Neural cell (in vitro differentiated cells): ENCODE measurements at regions not wholly inside any gene's neighbourhood (a gene's known extent, or its start where the extent isn't known, plus 50 kb on each side); places are given as distances from the start of the nearest gene placed in this dataset.
"Not testable (repeated sequence)": the region's sequence is repeated elsewhere in the genome, so short reads cannot be mapped to it uniquely, and the experiment has no call there.

Source experiments
- H2AFZ ChIP-seq: fragments of 200-600, 300-800 bp; sonication (generic), shearing (Covaris generic); 2 replicates; pipeline ENCODE4 v1.6.0; 2014; ENCODE audit warnings: low read depth, mild to moderate bottlenecking, antibody characterized with exemption, low read length, moderate library complexity
- H3F3A ChIP-seq: fragments of 200-600 bp; shearing (Covaris generic); 2 replicates; pipeline ENCODE4 v1.6.1; 2016; ENCODE audit warnings: mild to moderate bottlenecking, moderate library complexity, mixed read lengths, antibody characterized with exemption, low read length; ENCODE audit not compliant: insufficient read depth, poor library complexity, severe bottlenecking
- H3K27ac ChIP-seq: fragments of 200-600, 300-800 bp; sonication (generic), shearing (Covaris generic); 2 replicates; pipeline ENCODE4 v1.5.1; 2014; ENCODE audit warnings: mild to moderate bottlenecking, low read length, moderate library complexity
- H3K27me3 ChIP-seq: fragments of 300-800, 200-600 bp; sonication (generic), shearing (Covaris generic); 2 replicates; pipeline ENCODE4 v1.6.0; 2014; ENCODE audit warnings: mild to moderate bottlenecking, low read depth, low read length, moderate library complexity; ENCODE audit not compliant: insufficient read depth
- H3K36me3 ChIP-seq: fragments of 300-800, 200-600 bp; sonication (generic), shearing (Covaris generic); 2 replicates; pipeline ENCODE4 v1.5.1; 2014; ENCODE audit warnings: mild to moderate bottlenecking, antibody characterized with exemption, low read length, moderate library complexity; ENCODE audit not compliant: insufficient read depth
- H3K4me2 ChIP-seq: fragments of 300-800, 200-600 bp; sonication (generic), shearing (Covaris generic); 2 replicates; pipeline ENCODE4 v1.6.0; 2014; ENCODE audit warnings: mild to moderate bottlenecking, low read length
- H3K4me3 ChIP-seq: fragments of 300-800, 200-600 bp; sonication (generic), shearing (Covaris generic); 2 replicates; pipeline ENCODE4 v1.5.1; 2014; ENCODE audit warnings: mild to moderate bottlenecking, low read length, moderate library complexity
- H3K79me2 ChIP-seq: fragments of 200-600 bp; shearing (Covaris generic); replicated peaks from 2 replicates; pipeline ENCODE4 v1.6.0; 2014; ENCODE audit warnings: mild to moderate bottlenecking, low read length, moderate library complexity; ENCODE audit not compliant: insufficient read depth
- H3K9ac ChIP-seq: fragments of 300-800, 200-600 bp; sonication (generic), shearing (Covaris generic); 2 replicates; pipeline ENCODE4 v1.6.1; 2016; ENCODE audit warnings: mild to moderate bottlenecking, low read length, mixed read lengths
- H3K9me2 ChIP-seq: fragments of 200-600 bp; shearing (Covaris generic); 2 replicates; pipeline ENCODE4 v1.6.1; 2016; ENCODE audit warnings: mild to moderate bottlenecking, low read length, mixed read lengths; ENCODE audit not compliant: insufficient read depth
- H3K9me3 ChIP-seq: fragments of 200-600, 300-800 bp; sonication (generic), shearing (Covaris generic); 2 replicates; pipeline ENCODE4 v1.6.1; 2016; ENCODE audit warnings: mild to moderate bottlenecking, mixed run types, low read length, moderate library complexity, mixed read lengths
- H4K20me1 ChIP-seq: fragments of 200-600 bp; shearing (Covaris generic); 2 replicates; pipeline ENCODE4 v1.6.1; 2016; ENCODE audit warnings: mild to moderate bottlenecking, mixed run types; ENCODE audit not compliant: insufficient read depth
- CTCF ChIP-seq: fragments of 450-650 bp; IDR thresholded peaks from 2 replicates; pipeline ENCODE4 v1.5.1; 2014; ENCODE audit warnings: antibody characterized with exemption, mild to moderate bottlenecking, moderate library complexity; ENCODE audit not compliant: poor library complexity, severe bottlenecking
- EP300 ChIP-seq: fragments of 450-650 bp; conservative IDR thresholded peaks from 2 replicates; pipeline ENCODE4 v1.6.1; 2014; ENCODE audit warnings: antibody characterized with exemption, mild to moderate bottlenecking, moderate library complexity; ENCODE audit not compliant: poor library complexity, severe bottlenecking
- EZH2 ChIP-seq: fragments of 200-600, 300-800 bp; shearing (Covaris generic), sonication (generic); IDR thresholded peaks from 2 replicates; pipeline ENCODE4 v1.6.1; 2014; ENCODE audit warnings: antibody characterized with exemption, low read length, borderline replicate concordance, mild to moderate bottlenecking; ENCODE audit not compliant: insufficient read depth, poor library complexity, severe bottlenecking
- MXI1 ChIP-seq: fragments of 450-650 bp; conservative IDR thresholded peaks from 2 replicates; pipeline ENCODE4 v1.6.1; 2014; ENCODE audit warnings: antibody characterized with exemption, mild to moderate bottlenecking; ENCODE audit not compliant: poor library complexity, severe bottlenecking
- POLR2AphosphoS5 ChIP-seq: IDR thresholded peaks from 2 replicates; pipeline ENCODE4 v1.6.1; 2012
- RAD21 ChIP-seq: fragments of 450-650 bp; conservative IDR thresholded peaks from 2 replicates; pipeline ENCODE4 v1.6.1; 2014; ENCODE audit warnings: antibody characterized with exemption, mild to moderate bottlenecking, moderate library complexity
- REST ChIP-seq: IDR thresholded peaks from 2 replicates; pipeline ENCODE4 v1.6.1; 2012; ENCODE audit warnings: borderline replicate concordance
- SMC3 ChIP-seq: fragments of 450-650 bp; conservative IDR thresholded peaks from 2 replicates; pipeline ENCODE4 v1.6.1; 2014; ENCODE audit warnings: antibody characterized with exemption, mild to moderate bottlenecking, moderate library complexity; ENCODE audit not compliant: poor library complexity
- TAF1 ChIP-seq: IDR thresholded peaks from 2 replicates; pipeline ENCODE4 v1.6.1; 2012; ENCODE audit warnings: low read depth

- Histone ChIP-seq H3F3A (peaks cover 5% of the 10 kb centered on the region), H4K20me1 (no peaks in the 10 kb centered on the region), H3K27me3 (no peaks in the 10 kb centered on the region), H2AFZ (no peak overlapping the region), H3K36me3 (no peaks in the 10 kb centered on the region), H3K9me3 (peaks cover under 1% of the 10 kb centered on the region), H3K4me2 (peak overlapping the region; percentile 52), H3K9ac (peak overlapping the region; percentile 61), H3K9me2 (no peaks in the 10 kb centered on the region), H3K4me3 (peak overlapping the region; percentile 55), H3K27ac (peak overlapping the region; percentile 93), H3K79me2 (no peaks in the 10 kb centered on the region)
- TF ChIP-seq CTCF (no peak), POLR2AphosphoS5 (peak; percentile 63), EZH2 (no peak), EP300 (no peak), SMC3 (no peak)
These were observed 98.1 kb downstream of the RTP5 start for GRCh38 chr2:241967467-241968144.

GRCh38 chr2:241968417-241968816 is 98.9 kb downstream of the RTP5 start:
- Histone ChIP-seq H3K9me2 (no peaks in the 10 kb centered on the region), H3K79me2 (no peaks in the 10 kb centered on the region), H3K4me2 (peak overlapping the region; percentile 52), H3F3A (peaks cover 5% of the 10 kb centered on the region), H3K27ac (peak overlapping the region; percentile 93), H3K9ac (peak overlapping the region; percentile 61), H4K20me1 (no peaks in the 10 kb centered on the region), H3K9me3 (peaks cover 5% of the 10 kb centered on the region), H2AFZ (no peak overlapping the region), H3K36me3 (no peaks in the 10 kb centered on the region), H3K27me3 (no peaks in the 10 kb centered on the region), H3K4me3 (peak overlapping the region; percentile 55)
- TF ChIP-seq REST = peak; percentile 88
- peak; percentile 74 for TF ChIP-seq EP300
- TF ChIP-seq POLR2AphosphoS5 = peak; percentile 64
- peak; percentile 49 for TF ChIP-seq RAD21
- no peak for TF ChIP-seq TAF1
- TF ChIP-seq CTCF = no peak
- TF ChIP-seq SMC3 = peak; percentile 36
- peak; percentile 24 for TF ChIP-seq MXI1
- no peak for TF ChIP-seq EZH2

- H3F3A ChIP-seq = not testable (repeated sequence)
These were observed 99.7 kb downstream of the RTP5 start for GRCh38 chr2:241969182-241969581.

More at GRCh38 chr2:241969182-241969581, 99.7 kb downstream of the RTP5 start:
- not testable (repeated sequence) for H3K9me3 ChIP-seq, H2AFZ ChIP-seq, H3K9me2 ChIP-seq, H4K20me1 ChIP-seq, H3K4me3 ChIP-seq, H3K27me3 ChIP-seq, H3K79me2 ChIP-seq, H3K4me2 ChIP-seq, H3K36me3 ChIP-seq
- H3K9ac ChIP-seq = peak overlapping the region; percentile 26
- H3K27ac ChIP-seq = peak overlapping the region; percentile 68
